ENCODE measurements at regions not wholly inside any gene's neighbourhood (a gene's known extent, or its start where the extent isn't known, plus 50 kb on each side); places are given as distances from the start of the nearest gene placed in this dataset.
"Not testable (repeated sequence)": the region's sequence is repeated elsewhere in the genome, so short reads cannot be mapped to it uniquely, and the experiment has no call there.

- DNase-seq (ENCODE audit: insufficient read length, low spot score) (no peak), FAIRE-seq (no peak)
- TF ChIP-seq POLR2A (IDR thresholded peaks at IDR 0.05; ENCODE audit: low read depth, low read length), result no peak
Observed at GRCh38 chr11:71136095-71136845, 116.1 kb downstream of the SHANK2 start.

- DNase-seq (ENCODE audit: insufficient read length, low spot score) (no peak), FAIRE-seq (no peak)
- no peak for TF ChIP-seq POLR2A (IDR thresholded peaks at IDR 0.05; ENCODE audit: low read depth, low read length)
Observed at GRCh38 chr11:71135112-71135511, 117.3 kb downstream of the SHANK2 start.

GRCh38 chr11:71133946-71134345 is 118.4 kb downstream of the SHANK2 start:
- DNase-seq (ENCODE audit: insufficient read length, low spot score) (no peak), FAIRE-seq (no peak)
- TF ChIP-seq POLR2A (IDR thresholded peaks at IDR 0.05; ENCODE audit: low read depth, low read length), result no peak

GRCh38 chr11:71131861-71132260 is 120.5 kb downstream of the SHANK2 start:
- FAIRE-seq (no peak), DNase-seq (ENCODE audit: insufficient read length, low spot score) (no peak)
- TF ChIP-seq POLR2A (IDR thresholded peaks at IDR 0.05; ENCODE audit: low read depth, low read length), result no peak

- FAIRE-seq, result no peak
- TF ChIP-seq POLR2A (IDR thresholded peaks at IDR 0.05; ENCODE audit: low read depth, low read length), result no peak
- no peak for DNase-seq (ENCODE audit: insufficient read length, low spot score)
Observed at GRCh38 chr11:71130106-71130505, 122.3 kb downstream of the SHANK2 start.

- FAIRE-seq (no peak), DNase-seq (ENCODE audit: insufficient read length, low spot score) (peak; percentile 40)
- TF ChIP-seq POLR2A (IDR thresholded peaks at IDR 0.05; ENCODE audit: low read depth, low read length), result no peak
Observed at GRCh38 chr11:71129624-71130023, 122.8 kb downstream of the SHANK2 start.

GRCh38 chr11:71127806-71128205 is 124.6 kb downstream of the SHANK2 start:
- no peak for FAIRE-seq

GRCh38 chr11:71126401-71126800 is 126.0 kb downstream of the SHANK2 start:
- FAIRE-seq; DNase-seq (ENCODE audit: insufficient read length, low spot score): not testable (repeated sequence)

More at GRCh38 chr11:71127806-71128205, 124.6 kb downstream of the SHANK2 start:
- no peak for DNase-seq (ENCODE audit: insufficient read length, low spot score)
- TF ChIP-seq POLR2A (IDR thresholded peaks at IDR 0.05; ENCODE audit: low read depth, low read length), result no peak

GRCh38 chr11:71125150-71125549 is 127.2 kb downstream of the SHANK2 start:
- TF ChIP-seq POLR2A (IDR thresholded peaks at IDR 0.05; ENCODE audit: low read depth, low read length), result no peak
- FAIRE-seq (no peak), DNase-seq (ENCODE audit: insufficient read length, low spot score) (no peak)

GRCh38 chr11:71124127-71124526 is 128.2 kb downstream of the SHANK2 start:
- DNase-seq (ENCODE audit: insufficient read length, low spot score), result no peak
- TF ChIP-seq POLR2A (IDR thresholded peaks at IDR 0.05; ENCODE audit: low read depth, low read length), result no peak
- no peak for FAIRE-seq

- no peak for FAIRE-seq
- DNase-seq (ENCODE audit: insufficient read length, low spot score), result no peak
- no peak for TF ChIP-seq POLR2A (IDR thresholded peaks at IDR 0.05; ENCODE audit: low read depth, low read length)
Observed at GRCh38 chr11:71120471-71120896, 131.9 kb downstream of the SHANK2 start.

- FAIRE-seq (no peak), DNase-seq (ENCODE audit: insufficient read length, low spot score) (no peak)
- TF ChIP-seq POLR2A (IDR thresholded peaks at IDR 0.05; ENCODE audit: low read depth, low read length), result no peak
Observed at GRCh38 chr11:71119656-71120269, 132.6 kb downstream of the SHANK2 start.

GRCh38 chr11:71118671-71119250 is 133.6 kb downstream of the SHANK2 start:
- no peak for DNase-seq (ENCODE audit: insufficient read length, low spot score)
- no peak for TF ChIP-seq POLR2A (IDR thresholded peaks at IDR 0.05; ENCODE audit: low read depth, low read length)
- FAIRE-seq, result no peak

- DNase-seq (ENCODE audit: insufficient read length, low spot score) (no peak), FAIRE-seq (no peak)
- TF ChIP-seq POLR2A (IDR thresholded peaks at IDR 0.05; ENCODE audit: low read depth, low read length), result no peak
Observed at GRCh38 chr11:71117311-71117710, 135.1 kb downstream of the SHANK2 start.

- no peak for FAIRE-seq
- TF ChIP-seq POLR2A (IDR thresholded peaks at IDR 0.05; ENCODE audit: low read depth, low read length), result no peak
- no peak for DNase-seq (ENCODE audit: insufficient read length, low spot score)
Observed at GRCh38 chr11:71116693-71117040, 135.7 kb downstream of the SHANK2 start.

Data from H54 (cell line).